NCI-H1092 (cell line): ENCODE measurements at regions not wholly inside any gene's neighbourhood (a gene's known extent, or its start where the extent isn't known, plus 50 kb on each side); places are given as distances from the start of the nearest gene placed in this dataset.

Source experiments
- DNase-seq: peaks from one replicate; lab custom pipeline; 2025; lab: John Stamatoyannopoulos, UW

- no peak for DNase-seq
Measured at GRCh38 chr18:78564518-78564917, 415.1 kb upstream of the SALL3 start.

DNA sequence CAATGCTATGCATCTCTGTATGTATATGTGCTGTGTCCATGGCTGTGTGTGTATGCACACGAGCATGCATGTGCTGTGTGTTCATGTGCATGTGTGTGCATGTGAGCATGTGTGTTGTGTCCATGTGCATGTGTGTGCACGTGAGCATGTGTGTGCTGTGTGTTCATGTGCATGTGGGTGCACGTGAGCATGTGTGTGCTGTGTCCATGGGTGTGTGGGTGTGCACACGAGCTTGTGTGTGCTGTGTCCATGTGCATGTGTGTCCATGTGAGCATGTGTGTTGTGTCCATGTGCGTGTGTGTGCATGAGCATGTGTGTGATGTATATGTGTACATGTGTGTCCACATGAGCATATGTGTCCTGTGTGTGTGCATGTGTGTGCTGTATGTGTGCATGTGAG is 414.4 kb upstream of the SALL3 start:
- no peak for DNase-seq

- no peak for DNase-seq
Measured at GRCh38 chr18:78566065-78566464, 413.6 kb upstream of the SALL3 start.

DNA sequence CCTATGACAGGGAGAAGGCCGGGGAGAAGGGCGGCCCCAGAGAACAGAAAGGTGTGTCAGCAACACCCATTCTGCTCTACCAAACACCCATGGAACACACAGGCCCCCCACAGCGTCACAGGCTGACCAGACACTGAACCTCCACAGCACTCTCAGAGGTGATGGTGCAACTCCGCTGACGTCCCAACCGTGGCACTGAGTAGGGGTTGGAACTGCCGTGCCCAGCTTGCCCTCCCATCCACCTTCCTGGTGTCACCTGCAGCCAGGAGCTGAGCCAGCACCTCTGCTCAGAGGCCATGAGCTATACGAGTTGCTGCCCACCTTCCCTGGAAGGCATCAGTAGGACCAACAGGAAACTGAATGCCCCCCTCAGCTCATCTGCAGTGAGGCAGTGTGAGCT is 412.9 kb upstream of the SALL3 start:
- no peak for DNase-seq

GRCh38 chr18:78571063-78571785 is 408.4 kb upstream of the SALL3 start:
- DNase-seq, result no peak

GRCh38 chr18:78571831-78572347 is 407.7 kb upstream of the SALL3 start:
- DNase-seq, result no peak

DNA sequence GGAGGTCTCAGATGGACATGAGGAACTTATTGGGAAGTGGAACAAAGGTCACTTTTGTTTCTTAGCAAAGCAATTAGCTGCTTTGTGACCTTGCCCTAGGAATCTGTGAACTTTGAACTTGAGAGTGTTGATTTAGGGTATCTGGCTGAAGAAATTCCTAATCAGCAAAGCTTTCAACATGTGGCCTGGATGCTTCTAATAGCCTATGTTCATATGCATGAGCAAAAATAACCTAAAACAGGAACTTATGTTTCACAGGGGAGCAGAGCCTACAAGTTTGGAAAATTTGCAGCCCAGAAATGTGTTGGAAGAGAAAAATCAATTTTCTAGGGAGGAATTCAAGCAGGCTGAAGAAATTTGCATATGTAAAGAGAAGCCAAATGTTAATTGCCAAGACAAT is 405.8 kb upstream of the SALL3 start:
- DNase-seq, result no peak

GRCh38 chr18:78576967-78577366 is 402.7 kb upstream of the SALL3 start:
- no peak for DNase-seq

- no peak for DNase-seq
Measured at GRCh38 chr18:78579449-78579848, 400.2 kb upstream of the SALL3 start.

DNA sequence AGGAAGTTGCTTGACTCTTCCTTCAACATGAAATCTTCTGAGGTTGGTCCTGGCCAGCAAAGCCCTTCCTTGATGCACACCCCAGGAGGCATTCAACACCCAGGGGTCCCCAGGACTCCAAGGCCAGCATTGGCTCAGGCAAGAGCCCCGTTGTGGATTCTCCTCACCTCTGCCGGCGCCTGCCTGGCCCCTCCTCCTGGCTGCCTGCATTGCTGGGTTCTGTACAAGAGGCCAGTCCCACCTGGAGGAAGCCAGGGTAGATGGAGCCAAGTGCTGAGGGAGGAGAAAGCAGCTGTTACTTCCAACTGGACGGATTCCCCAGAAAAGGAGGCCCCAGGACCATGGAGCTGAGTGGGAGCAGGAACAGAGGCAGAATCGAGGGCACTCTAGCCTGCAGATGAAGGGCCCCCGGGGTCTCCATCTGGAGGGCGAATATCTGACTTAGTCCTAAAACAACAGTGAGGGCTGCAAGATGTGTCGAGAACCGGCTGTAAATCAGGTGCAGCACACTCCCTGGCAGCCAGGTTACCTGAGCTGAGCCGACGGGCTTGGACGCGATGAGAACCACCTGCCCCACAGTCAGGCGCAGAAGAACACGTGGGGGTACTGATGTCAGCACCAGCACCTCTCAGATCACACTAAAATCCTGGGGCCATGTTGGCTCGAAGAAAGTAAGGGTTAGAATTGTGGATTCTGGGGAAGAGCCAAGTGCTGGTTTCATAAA is 399.6 kb upstream of the SALL3 start:
- DNase-seq, result no peak

DNA sequence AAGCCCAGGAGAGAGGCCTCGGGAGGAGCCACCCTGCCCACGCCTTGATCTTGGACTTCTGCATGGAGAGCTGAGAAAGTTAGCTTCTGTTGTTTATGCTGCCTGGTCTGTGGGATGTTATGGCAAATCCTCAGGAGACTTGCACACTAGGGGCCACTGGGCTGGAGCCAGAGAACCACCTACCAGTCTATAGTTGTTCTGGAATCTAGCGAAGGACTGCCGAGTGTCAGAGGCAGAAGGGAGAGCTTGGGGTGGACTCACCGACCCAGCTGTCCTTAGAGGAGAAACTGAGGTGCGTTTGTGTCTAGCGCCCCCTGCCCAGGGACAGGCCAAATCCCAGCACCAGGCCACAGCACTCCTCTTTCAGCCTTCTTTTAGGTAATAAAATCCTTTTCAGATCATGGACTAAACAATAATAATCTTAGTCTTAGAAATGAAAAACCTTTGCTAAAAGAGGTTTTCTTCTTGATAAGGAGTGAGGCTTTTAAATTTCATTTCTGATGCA is 398.7 kb upstream of the SALL3 start:
- DNase-seq, result no peak

GRCh38 chr18:78582181-78582709 is 397.4 kb upstream of the SALL3 start:
- no peak for DNase-seq

DNA sequence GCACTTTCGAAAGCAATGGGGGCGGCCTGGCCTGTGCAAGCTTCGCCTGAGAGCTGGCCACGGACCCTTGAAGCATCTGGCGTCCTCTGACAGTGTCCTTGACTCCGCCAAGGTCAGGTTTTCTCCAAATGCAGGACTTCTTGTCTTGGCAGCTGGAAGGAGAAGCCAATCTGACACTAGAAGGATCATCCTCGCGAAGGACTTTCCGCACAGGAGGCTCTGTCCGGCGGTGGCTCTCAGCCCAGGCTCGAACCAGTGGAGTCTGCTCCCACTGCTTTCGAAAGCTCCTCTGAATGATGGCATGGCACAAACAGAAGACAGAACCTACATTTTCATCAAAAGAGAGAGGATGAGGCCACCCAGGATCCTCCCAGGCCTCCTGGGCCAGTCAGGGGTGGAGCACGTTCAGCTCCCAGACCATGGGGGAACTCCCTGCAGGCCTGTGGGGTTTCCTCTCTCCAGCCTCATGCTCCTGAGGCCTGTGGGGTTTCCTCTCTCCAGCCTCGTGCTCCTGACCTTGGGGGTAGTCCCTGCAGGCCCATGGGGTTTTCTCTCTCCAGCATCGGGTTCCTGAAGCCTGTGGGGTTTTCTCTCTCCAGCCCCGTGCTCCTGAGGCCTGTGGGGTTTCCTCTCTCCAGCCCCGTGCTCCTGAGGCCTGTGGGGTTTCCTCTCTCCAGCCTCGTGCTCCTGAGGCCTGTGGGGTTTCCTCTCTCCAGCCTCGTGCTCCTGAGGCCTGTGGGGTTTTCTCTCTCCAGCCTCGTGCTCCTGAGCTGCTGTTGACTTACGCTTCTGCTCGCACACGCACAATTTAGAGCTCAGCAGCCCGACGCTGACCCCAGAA is 396.5 kb upstream of the SALL3 start:
- no peak for DNase-seq

DNA sequence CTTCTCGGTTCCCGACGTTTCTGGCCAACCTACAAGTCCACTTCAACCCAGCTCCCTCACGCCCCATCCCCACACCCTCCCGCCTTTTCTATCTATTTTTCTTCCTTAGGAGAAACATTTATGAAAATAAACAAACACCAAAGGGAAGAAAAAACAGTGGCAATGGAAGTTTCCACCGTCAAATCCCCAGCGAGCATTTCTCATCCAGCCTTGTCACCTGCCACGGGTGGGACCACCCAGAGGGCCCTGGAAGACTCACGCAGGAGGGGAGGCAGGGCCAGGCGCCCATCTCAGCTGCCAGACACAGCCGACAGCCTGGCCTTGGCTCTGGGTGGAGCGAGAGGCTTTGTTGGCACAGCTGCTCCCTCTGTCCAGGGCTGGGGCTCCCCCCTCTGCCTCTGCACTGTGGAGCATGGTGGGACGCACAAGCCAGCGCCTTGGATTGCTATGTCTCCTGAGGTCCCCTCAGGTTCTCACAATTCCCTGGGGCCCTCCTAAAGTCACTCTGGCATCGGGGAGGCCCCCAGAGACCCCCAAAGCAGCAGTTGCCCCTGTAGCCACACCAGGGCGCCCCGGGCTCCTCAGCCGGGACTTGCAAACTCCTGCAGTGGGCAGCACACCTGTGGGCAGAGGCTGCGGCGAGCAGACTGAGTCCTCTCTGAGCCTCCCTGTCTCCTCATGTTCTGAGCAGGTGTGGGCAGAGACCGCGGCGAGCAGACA is 395.7 kb upstream of the SALL3 start:
- peak; percentile 31 for DNase-seq

DNA sequence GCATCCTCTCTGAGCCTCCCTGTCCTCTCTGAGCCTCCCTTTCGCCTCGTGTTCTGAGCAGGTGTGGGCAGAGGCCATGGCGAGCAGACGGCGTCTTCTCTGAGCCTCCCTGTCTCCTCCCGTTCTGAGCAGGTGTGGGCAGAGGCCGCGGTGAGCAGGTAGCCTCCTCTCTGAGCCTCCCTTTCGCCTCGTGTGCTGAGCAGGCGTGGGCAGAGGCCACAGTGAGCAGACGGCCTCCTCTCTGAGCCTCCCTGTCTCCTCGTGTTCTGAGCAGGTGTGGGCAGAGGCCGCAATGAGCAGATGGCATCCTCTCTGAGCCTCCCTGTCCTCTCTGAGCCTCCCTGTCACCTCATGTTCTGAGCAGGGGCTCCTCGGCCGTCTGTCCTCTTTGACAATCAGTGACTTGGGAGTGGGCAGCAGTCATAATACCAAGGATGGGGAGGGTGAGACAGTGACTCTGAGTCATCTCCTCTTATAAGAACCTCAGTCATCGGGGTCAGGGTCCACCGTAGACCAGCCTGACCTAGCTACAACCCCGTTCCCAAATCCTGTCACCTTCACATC is 395.1 kb upstream of the SALL3 start:
- no peak for DNase-seq

GRCh38 chr18:78586586-78586985 is 393.0 kb upstream of the SALL3 start:
- DNase-seq, result no peak

DNA sequence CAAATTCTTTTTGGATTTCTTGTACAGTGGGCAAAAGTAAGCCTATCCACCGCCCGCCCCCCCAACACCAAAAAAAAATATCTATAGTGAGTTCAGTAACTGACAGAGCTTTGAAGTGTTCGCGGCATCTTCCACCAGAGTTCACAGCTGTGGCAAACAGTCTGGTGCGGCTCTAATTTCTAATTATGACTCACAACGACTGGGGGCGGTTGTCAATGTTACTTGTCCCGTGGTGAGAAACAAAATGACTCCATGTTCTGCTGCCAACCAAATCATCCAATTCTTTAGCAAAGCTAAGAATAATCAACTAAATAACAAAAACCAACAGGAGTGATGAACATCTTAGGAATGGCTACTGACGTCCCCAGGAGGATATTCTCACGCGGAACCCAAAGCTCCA is 392.5 kb upstream of the SALL3 start:
- DNase-seq, result no peak

- DNase-seq, result no peak
Measured at GRCh38 chr18:78587626-78588600, 391.7 kb upstream of the SALL3 start.

DNA sequence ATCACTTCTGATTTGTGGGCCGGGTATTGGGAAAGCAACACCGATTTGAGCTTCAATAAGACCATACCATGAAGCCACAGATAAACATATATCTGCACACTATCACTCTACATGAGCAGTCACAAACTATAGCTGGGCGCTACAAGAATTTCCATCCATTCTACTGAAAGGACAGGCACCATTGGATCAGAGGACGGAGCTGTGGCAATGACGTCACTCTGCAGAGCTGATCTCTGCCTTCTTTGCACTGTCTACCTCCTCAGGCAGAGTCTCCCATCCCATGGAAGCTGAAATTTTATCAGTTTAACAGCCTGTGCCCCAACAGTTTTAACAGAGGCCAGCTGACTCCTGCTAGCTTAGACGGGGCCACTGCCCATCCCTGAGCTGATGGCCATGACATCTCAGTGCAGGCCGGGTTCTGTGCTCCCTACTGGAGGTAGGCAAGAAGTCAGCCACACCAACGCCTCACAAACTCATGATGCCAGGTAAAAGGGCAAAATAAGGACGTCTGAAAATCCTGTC is 389.6 kb upstream of the SALL3 start:
- DNase-seq, result no peak

- DNase-seq, result no peak
Measured at GRCh38 chr18:78595453-78595852, 384.2 kb upstream of the SALL3 start.
